SK-N-SH (cell line): ENCODE measurements at regions not wholly inside any gene's neighbourhood (a gene's known extent, or its start where the extent isn't known, plus 50 kb on each side); places are given as distances from the start of the nearest gene placed in this dataset.

ENCODE experiments used
- CTCF ChIA-PET: fragments of 300-600, 350-600 bp; formaldehyde crosslinking; extraction: SDS; loops from one replicate; lab custom pipeline; 2021; lab: Yijun Ruan, JAX
- POLR2A ChIA-PET: fragments of 350-600 bp; sonication (Branson Sonifier 250); formaldehyde crosslinking; extraction: SDS; loops from one replicate; lab custom pipeline; 2020; ENCODE audit warnings: antibody characterized with exemption, inconsistent platforms; lab: Yijun Ruan, JAX
- DNase-seq: peaks from one replicate; pipeline ENCODE4 v3.0.0; 2012
- H2AFZ ChIP-seq: fragments of 200-600 bp; sonication (generic); 2 replicates; pipeline ENCODE4 v1.8.1; 2016; ENCODE audit warnings: antibody characterized with exemption, mild to moderate bottlenecking, low read depth
- H3F3A ChIP-seq: fragments of 200-600 bp; sonication (generic); replicated peaks from 2 replicates; pipeline ENCODE3; 2016; ENCODE audit warnings: antibody characterized with exemption, mild to moderate bottlenecking; ENCODE audit not compliant: insufficient read depth
- H3K27ac ChIP-seq, 2 experiments: fragments of 200-500 bp in 1 of 2; fragments of 200-600 bp in 1 of 2; sonication (Bioruptor generic) in 1 of 2; sonication (generic), shearing (Covaris generic) in 1 of 2; 2 replicates each; pipeline versions ENCODE4 v1.5.1 to v1.6.1; 2014 to 2016; ENCODE audit warnings: low read depth in 2 of 2, inconsistent platforms in 1 of 2, low read length in 1 of 2, mild to moderate bottlenecking in 1 of 2, mixed read lengths in 1 of 2
- H3K27me3 ChIP-seq: fragments of 200-600 bp; sonication (generic), shearing (Covaris generic); 2 replicates; pipeline ENCODE4 v1.6.1; 2016; ENCODE audit warnings: mixed run types; ENCODE audit not compliant: insufficient read depth
- H3K36me3 ChIP-seq, 2 experiments: fragments of 200-500 bp in 1 of 2; fragments of 200-600 bp in 1 of 2; sonication (Bioruptor generic) in 1 of 2; sonication (generic) in 1 of 2; replicated peaks in 1 of 2; 2 replicates each; pipeline versions ENCODE3 to v1.5.1; 2014 to 2016; ENCODE audit warnings: low read length in 1 of 2, mild to moderate bottlenecking in 1 of 2; ENCODE audit not compliant: insufficient read depth in 2 of 2, control insufficient read depth in 1 of 2
- H3K4me1 ChIP-seq, 2 experiments: fragments of 200-500 bp in 1 of 2; fragments of 200-600 bp in 1 of 2; sonication (Bioruptor generic) in 1 of 2; sonication (generic), shearing (Covaris generic) in 1 of 2; 2 replicates each; pipeline versions ENCODE4 v1.5.1 to v1.6.1; 2014 to 2016; ENCODE audit warnings: low read depth in 1 of 2, low read length in 1 of 2, mixed run types in 1 of 2; ENCODE audit not compliant: insufficient read depth in 2 of 2, control insufficient read depth in 1 of 2
- H3K4me2 ChIP-seq: fragments of 200-600 bp; sonication (generic), shearing (Covaris generic); 2 replicates; pipeline ENCODE4 v1.6.1; 2017; ENCODE audit warnings: mixed run types
- H3K4me3 ChIP-seq, 2 experiments: fragments of 200-500 bp in 1 of 2; fragments of 200-600 bp in 1 of 2; sonication (Bioruptor generic) in 1 of 2; sonication (generic), shearing (Covaris generic) in 1 of 2; 2 replicates each; pipeline versions ENCODE4 v1.5.1 to v1.8.1; 2014 to 2016; ENCODE audit warnings: low read depth in 2 of 2, inconsistent platforms in 1 of 2, low read length in 1 of 2, mild to moderate bottlenecking in 1 of 2, mixed read lengths in 1 of 2, moderate library complexity in 1 of 2
- H3K79me2 ChIP-seq: fragments of 200-600 bp; sonication (generic); 2 replicates; pipeline ENCODE4 v1.8.1; 2017; ENCODE audit warnings: mild to moderate bottlenecking; ENCODE audit not compliant: insufficient read depth
- H3K9ac ChIP-seq: fragments of 200-600 bp; sonication (generic); 2 replicates; pipeline ENCODE4 v1.6.1; 2017; ENCODE audit warnings: mixed run types
- H3K9me2 ChIP-seq: fragments of 200-600 bp; sonication (generic); 2 replicates; pipeline ENCODE4 v1.6.1; 2017; ENCODE audit warnings: mixed run types
- H3K9me3 ChIP-seq: fragments of 200-600 bp; sonication (generic); 2 replicates; pipeline ENCODE4 v1.6.1; 2017; ENCODE audit warnings: mixed run types, mild to moderate bottlenecking, moderate library complexity
- H4K20me1 ChIP-seq: fragments of 200-600 bp; sonication (generic); 2 replicates; pipeline ENCODE4 v1.6.1; 2017; ENCODE audit warnings: mild to moderate bottlenecking, mixed run types; ENCODE audit not compliant: insufficient read depth
- EP300 ChIP-seq, 2 experiments: IDR thresholded peaks; 2 replicates each; pipeline versions ENCODE4 v1.4.0 to v1.6.1; 2012; ENCODE audit warnings: borderline replicate concordance in 1 of 2, low read depth in 1 of 2, low read length in 1 of 2
- EZH2phosphoT487 ChIP-seq: fragments of 200-600 bp; sonication (generic); IDR thresholded peaks from 2 replicates; pipeline ENCODE4 v1.6.1; 2017; ENCODE audit warnings: low read depth, mixed run types, mild to moderate bottlenecking, antibody characterized with exemption, moderate library complexity, borderline replicate concordance
- FOSL2 ChIP-seq: IDR thresholded peaks from 2 replicates; pipeline ENCODE4 v1.4.0; 2012; ENCODE audit warnings: low read depth, mild to moderate bottlenecking, moderate library complexity, borderline replicate concordance
- GABPA ChIP-seq: IDR thresholded peaks from 2 replicates; pipeline ENCODE4 v1.4.0; 2012; ENCODE audit warnings: low read depth, mild to moderate bottlenecking
- GATA2 ChIP-seq: sonication (generic); formaldehyde crosslinking; IDR thresholded peaks from 2 replicates; pipeline ENCODE4 v1.5.0; 2020; ENCODE audit warnings: mild to moderate bottlenecking, missing genetic modification reagents
- JUND ChIP-seq: IDR thresholded peaks from 2 replicates; pipeline ENCODE4 v1.4.0; 2012
- MAX ChIP-seq: IDR thresholded peaks from 2 replicates; pipeline ENCODE4 v1.4.0; 2012; ENCODE audit warnings: low read depth
- NFIC ChIP-seq: IDR thresholded peaks from 2 replicates; pipeline ENCODE4 v1.4.0; 2012; ENCODE audit warnings: borderline replicate concordance
- RAD21 ChIP-seq: IDR thresholded peaks from 2 replicates; pipeline ENCODE4 v1.6.1; 2012; ENCODE audit warnings: mild to moderate bottlenecking, low read length
- RCOR1 ChIP-seq: fragments of 150-350 bp; IDR thresholded peaks from 2 replicates; pipeline ENCODE4 v1.6.1; 2017; ENCODE audit warnings: antibody characterized with exemption, low read length
- RFX5 ChIP-seq: IDR thresholded peaks from 2 replicates; pipeline ENCODE4 v1.6.1; 2012; ENCODE audit warnings: mild to moderate bottlenecking, improper control_type of control experiment, low read length
- SMC3 ChIP-seq: IDR thresholded peaks from 2 replicates; pipeline ENCODE4 v1.6.1; 2012; ENCODE audit warnings: low read depth, low read length, improper control_type of control experiment
- TAF1 ChIP-seq: IDR thresholded peaks from 2 replicates; pipeline ENCODE4 v1.6.1; 2012; ENCODE audit warnings: low read depth, mild to moderate bottlenecking, low read length, moderate library complexity, borderline replicate concordance
- TEAD4 ChIP-seq: IDR thresholded peaks from 2 replicates; pipeline ENCODE4 v1.4.0; 2012; ENCODE audit warnings: mild to moderate bottlenecking, borderline replicate concordance; ENCODE audit not compliant: insufficient read depth
- ZBTB33 ChIP-seq: IDR thresholded peaks from 2 replicates; pipeline ENCODE4 v1.4.0; 2012; ENCODE audit warnings: low read depth, borderline replicate concordance
- WGBS: methylation state at CpG from one replicate; pipeline ENCODE4 v1.1.6; 2017; ENCODE audit warnings: low lambda C conversion rate; 5-methylcytosine and 5-hydroxymethylcytosine counted together
- TF ChIP-seq, protein P1 (sequence below): IDR thresholded peaks from 2 replicates; pipeline ENCODE4 v1.4.0; 2012; ENCODE audit warnings: low read depth, borderline replicate concordance

GRCh38 chr15:46127361-46127874 is 492.6 kb downstream of the SQOR start:
- Histone ChIP-seq H3K9ac (no peak overlapping the region), H3K9me2 (no peaks in the 10 kb centered on the region), H3K4me2 (no peak overlapping the region), H3F3A (no peaks in the 10 kb centered on the region), H4K20me1 (no peaks in the 10 kb centered on the region), H3K36me3 (no peaks in the 10 kb centered on the region), H3K27me3 (no peaks in the 10 kb centered on the region), H3K27ac (no peak overlapping the region), H3K4me3 (no peak overlapping the region), H3K79me2 (no peaks in the 10 kb centered on the region), H2AFZ (no peak overlapping the region), H3K9me3 (peaks cover 8% of the 10 kb centered on the region; the same call in 1 of the 2 replicates), H3K4me1 (no peaks in the 10 kb centered on the region)
- CTCF ChIA-PET: no interaction called here
- POLR2A ChIA-PET: no interaction called here
- WGBS: 4% methylated on average over 3 of the region's 3 CpGs
- TF ChIP-seq TAF1: no peak
- TF ChIP-seq EP300 (IDR thresholded peaks at IDR 0.05; ENCODE audit: borderline replicate concordance in 1 of 2, low read depth in 1 of 2, low read length in 1 of 2): no peak
- TF ChIP-seq ZBTB33: no peak
- no peak for TF ChIP-seq NFIC
- no peak for TF ChIP-seq MAX
- no peak for TF ChIP-seq EZH2phosphoT487
- TF ChIP-seq RCOR1: no peak
- TF ChIP-seq RAD21: no peak
- no peak for DNase-seq

GRCh38 chr15:46129145-46129544 is 494.3 kb downstream of the SQOR start:
- Histone ChIP-seq H2AFZ (no peak overlapping the region), H3K79me2 (no peaks in the 10 kb centered on the region), H3K4me1 (no peaks in the 10 kb centered on the region), H3F3A (no peaks in the 10 kb centered on the region), H3K27me3 (no peaks in the 10 kb centered on the region), H3K27ac (no peak overlapping the region), H3K9me3 (peaks cover 5% of the 10 kb centered on the region; the same call in 1 of the 2 replicates)
- WGBS: 5% methylated on average over 1 of the region's 1 CpG
- TF ChIP-seq SMC3: no peak
- TF ChIP-seq, all 33 proteins: peak for 0
- DNase-seq: no peak
- ChIA-PET CTCF (no interaction called here), POLR2A (no interaction called here)
- H3K36me3 ChIP-seq: no peaks in the 10 kb centered on the region
- no peak overlapping the region for H3K4me2 ChIP-seq
- no peak overlapping the region for H3K4me3 ChIP-seq
- no peak overlapping the region for H3K9ac ChIP-seq
- H3K9me2 ChIP-seq: no peaks in the 10 kb centered on the region
- no peaks in the 10 kb centered on the region for H4K20me1 ChIP-seq

- 47% methylated on average over 4 of the region's 6 CpGs for WGBS
- H3K9me3 ChIP-seq: peaks cover 5% of the 10 kb centered on the region; the same call in 1 of the 2 replicates
- H4K20me1 ChIP-seq: no peaks in the 10 kb centered on the region
- TF ChIP-seq FOSL2 (no peak), GATA2 (CRISPR knock-in tag) (no peak), TEAD4 (no peak), JUND (no peak), GABPA (no peak), RFX5 (no peak), TAF1 (no peak), MAX (no peak)
- TF ChIP-seq, protein P1, sequence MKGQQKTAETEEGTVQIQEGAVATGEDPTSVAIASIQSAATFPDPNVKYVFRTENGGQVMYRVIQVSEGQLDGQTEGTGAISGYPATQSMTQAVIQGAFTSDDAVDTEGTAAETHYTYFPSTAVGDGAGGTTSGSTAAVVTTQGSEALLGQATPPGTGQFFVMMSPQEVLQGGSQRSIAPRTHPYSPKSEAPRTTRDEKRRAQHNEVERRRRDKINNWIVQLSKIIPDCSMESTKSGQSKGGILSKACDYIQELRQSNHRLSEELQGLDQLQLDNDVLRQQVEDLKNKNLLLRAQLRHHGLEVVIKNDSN: no peak
- H3K27ac ChIP-seq: no peak overlapping the region
- H3K4me3 ChIP-seq: no peak overlapping the region
- H3K27me3 ChIP-seq: no peaks in the 10 kb centered on the region
- H3K4me2 ChIP-seq: no peak overlapping the region
- H3K4me1 ChIP-seq: no peaks in the 10 kb centered on the region
- H3K9me2 ChIP-seq: no peaks in the 10 kb centered on the region
- no peak overlapping the region for H3K9ac ChIP-seq
- CTCF ChIA-PET: no interaction called here
- H3K79me2 ChIP-seq: no peaks in the 10 kb centered on the region
- no peak for DNase-seq
- H3K36me3 ChIP-seq: no peaks in the 10 kb centered on the region
- POLR2A ChIA-PET: no interaction called here
- no peak overlapping the region for H2AFZ ChIP-seq
- H3F3A ChIP-seq: no peaks in the 10 kb centered on the region
These were observed 497.0 kb downstream of the SQOR start for GRCh38 chr15:46131876-46132275.
